NCI-H2081 (cell line): ENCODE measurements at regions not wholly inside any gene's neighbourhood (a gene's known extent, or its start where the extent isn't known, plus 50 kb on each side); places are given as distances from the start of the nearest gene placed in this dataset.

Experiments used
- DNase-seq, 2 experiments: peaks; one replicate each; lab custom pipeline; 2025; lab: John Stamatoyannopoulos, UW

DNA sequence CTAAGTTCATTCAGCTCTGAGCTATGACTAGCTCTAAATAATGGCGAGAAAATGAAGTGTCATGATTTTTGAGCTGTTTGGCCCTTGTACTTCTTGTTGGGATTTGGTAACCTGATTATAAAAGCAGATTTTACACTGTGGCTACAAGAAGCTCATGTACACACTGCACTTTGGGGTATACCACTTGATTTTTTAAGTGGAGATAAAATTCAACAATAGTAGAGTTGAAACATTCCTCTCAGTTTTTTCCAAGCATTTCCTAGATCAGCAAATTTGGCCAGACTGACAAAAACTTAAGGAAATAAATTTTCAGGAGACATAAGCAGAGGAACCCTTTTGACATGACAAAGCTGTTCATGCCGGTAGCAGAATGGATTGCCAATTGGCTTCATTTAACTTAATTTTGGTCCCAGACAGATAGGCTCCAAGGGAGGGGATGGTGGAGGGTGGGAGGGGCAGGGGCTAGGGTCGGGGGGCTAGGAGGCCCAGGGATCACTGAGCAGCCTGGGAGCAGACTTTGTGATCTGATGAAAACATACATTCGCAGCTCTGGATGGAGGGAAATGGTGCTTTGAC lies 575.9 kb downstream of the METTL15 start:
- DNase-seq, result no peak

DNA sequence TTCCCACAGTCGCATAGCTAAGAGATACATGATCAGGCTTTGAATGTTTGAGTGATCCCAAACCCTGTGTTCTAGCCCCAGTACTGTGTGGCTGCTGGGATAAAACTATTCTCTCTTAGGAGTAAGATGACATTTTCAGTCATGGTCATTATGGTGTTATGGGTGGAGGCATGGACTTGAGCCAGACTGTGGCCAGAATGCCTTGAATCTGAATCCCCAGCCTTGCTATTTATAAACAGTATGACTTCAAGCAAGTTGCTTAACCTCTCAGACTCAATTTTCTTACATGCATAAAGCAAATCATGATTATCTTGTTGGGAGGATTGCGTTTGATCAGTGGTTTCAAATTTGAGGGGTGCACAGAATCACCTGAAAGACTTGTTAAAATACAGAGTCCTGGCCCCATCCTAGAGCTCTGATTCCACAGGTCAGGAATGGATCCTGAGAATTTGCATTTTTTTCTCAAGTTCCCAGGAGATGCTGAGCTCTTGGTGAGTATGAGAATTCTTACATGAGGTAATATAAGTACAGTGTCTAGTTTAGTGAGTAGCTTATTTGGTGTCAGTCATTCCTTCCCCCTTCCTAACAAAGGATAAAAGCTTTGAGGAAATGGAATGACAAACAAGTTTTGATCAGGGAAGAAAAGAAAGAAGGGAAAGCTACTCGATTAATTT lies 571.7 kb downstream of the METTL15 start:
- DNase-seq, result no peak

DNA sequence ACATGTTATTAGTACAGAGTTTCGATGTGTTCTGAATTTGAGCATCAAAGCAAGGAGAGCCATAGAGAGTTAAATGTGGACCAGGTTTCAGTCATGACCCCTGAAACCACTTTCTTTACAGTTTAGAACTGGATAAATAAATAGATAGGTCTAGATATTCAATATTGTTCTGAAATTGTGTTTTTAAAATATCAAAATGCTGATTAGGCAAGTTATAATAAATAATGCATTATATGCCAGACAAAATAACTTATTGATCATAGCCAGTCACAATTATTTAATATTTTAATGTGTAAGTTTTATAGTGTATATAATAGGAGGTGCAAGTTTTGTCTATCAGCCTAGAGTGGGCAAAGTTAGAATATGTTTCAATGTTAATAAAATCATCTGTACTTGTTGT lies 569.5 kb downstream of the METTL15 start:
- no peak for DNase-seq

DNA sequence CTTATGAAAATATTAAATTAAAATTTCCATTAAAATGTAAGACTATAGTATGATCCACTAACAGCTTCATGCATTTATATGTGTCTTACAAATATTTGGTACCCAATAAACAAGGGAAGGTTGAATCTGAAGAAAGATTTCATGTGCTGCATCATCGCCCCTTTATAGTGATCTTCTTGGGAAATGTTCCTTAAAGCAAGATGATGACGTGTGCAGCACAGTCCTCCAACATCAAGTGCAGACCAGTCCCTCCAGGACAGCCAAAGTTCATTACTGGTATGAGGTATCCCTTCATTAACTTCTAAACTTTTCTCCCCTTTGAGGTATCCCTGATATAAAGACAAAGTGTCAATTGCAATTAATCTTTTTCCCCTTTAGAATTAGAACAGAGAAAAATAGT lies 567.0 kb downstream of the METTL15 start:
- DNase-seq, result no peak

DNA sequence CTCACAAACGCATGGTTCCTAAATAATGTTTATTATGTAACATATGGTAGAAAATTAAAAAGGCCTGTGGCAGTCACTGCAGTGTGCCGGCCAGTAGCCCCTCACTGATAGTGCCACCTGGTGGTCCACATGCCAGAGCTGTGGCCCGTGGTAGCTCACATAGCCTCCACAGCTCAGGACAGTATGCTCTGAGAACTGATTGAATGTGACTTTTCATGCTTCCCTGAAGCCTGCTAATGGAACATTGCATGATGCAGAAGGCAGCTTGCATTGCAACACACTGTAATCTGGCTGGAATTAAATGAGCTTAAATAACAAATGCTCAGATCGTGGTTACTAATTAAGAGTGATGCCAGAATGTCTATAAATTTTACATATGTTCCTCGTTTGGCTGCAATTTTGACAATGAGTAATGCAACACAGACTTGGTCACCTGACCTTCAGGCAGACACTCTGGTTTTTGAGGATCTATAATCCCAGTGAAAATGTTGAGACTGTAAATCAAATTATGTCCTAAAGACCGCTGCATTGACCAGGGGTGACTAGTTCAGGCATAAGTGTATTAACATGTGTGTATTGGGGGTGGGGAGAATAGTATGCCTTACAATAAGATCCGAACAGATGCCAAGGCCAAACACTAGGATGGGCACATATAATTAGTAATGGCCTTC lies 566.4 kb downstream of the METTL15 start:
- peak in 1 of 2 experiments; percentile 6 for DNase-seq

DNA sequence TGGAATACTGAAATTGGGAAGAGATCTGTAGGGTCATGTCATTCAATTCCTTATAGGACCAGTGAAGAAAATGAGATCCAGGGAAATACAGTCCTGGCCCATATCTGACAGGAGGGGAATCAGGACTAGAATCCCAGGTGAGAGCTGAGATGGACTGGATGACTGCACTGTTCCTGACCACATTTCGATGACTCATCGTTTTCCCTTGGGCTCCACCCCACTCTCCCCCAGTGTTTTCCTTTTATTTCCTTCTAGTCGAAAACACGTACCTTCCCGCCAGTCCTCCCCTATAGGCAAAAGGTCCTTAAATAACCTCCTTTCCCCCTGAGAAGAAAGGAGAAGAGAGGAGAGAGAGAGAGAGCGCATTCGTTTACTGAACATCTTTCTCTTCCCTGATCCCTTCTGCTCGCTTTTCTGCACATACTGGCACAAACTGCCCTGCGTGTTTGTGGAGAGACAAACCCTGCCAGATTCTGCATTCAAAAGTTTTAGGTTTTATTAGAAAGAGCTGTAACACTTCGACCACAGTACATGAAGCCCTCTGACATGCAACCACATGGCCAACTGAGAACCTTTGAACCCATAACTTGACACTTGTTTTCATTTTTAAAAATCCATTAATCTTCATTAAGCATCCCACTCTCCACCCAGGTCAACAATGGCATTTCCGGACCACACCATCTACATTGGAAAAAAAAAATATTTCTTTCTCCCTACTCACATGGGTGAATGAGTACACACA lies 565.7 kb downstream of the METTL15 start:
- DNase-seq, result no peak

DNA sequence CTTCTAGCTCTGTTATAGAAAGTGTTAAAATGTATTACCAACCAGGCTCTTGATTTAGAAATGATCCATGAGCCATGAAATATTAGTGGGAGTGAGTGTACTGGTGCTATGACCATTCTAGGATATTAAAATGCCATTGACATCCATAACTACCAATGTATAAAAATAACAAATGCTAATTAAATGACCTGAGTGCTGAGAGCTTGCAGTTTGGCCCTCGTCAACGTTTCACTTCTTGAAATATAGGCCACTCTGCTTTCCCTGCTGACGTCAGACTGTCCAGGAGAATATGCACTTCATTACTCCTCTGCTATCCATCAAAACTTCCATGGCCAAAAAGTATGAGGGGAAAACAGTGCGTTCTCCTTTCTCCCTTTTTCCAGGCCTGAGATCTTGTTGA lies 563.1 kb downstream of the METTL15 start:
- DNase-seq, result no peak

DNA sequence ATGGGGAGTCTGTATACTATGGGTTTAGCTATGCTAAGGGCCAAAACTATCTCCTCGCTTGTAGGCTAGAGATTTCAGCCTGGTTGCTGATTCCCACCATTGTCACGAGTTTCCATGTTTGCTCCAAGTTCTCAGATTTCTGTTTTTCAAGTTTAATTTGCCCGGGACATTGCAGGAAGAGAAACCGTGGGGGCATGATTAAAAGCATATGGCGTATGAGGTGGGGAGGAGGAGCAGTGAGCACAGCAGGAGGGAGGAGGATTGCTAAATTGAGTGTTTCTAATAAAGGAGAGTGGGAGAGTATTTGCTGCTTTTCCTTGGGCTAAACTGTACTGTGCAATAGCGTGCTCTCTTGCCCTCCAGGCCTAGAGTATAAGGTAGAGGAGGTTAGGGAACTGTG lies 558.4 kb downstream of the METTL15 start:
- no peak for DNase-seq

DNA sequence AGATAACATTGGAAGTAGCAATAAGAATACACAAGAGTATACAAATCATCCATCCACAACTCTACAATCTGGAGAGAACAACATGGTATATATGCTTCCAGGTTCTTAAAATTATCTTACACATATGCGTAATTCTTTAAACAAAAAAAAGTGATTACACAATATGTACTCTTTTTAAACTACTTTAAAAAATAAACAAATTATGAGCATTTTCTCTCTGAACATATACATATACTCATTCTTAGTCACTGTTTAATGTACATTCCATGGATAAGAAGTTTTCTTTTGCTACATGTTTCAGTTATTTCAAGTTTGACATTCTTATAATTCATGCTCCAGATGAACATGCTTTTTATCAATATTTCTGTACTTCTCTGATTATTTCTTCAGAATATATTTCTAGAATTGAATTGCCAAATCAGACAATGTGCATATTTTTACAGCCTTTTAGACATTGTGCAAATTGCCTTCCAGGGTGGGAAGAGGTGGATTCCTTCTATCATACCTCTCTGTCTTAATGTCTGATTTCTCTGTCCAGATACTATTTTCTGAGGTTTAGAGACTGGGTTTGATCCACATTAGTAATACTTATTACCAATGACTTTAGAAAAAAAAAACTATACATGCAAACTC lies 551.6 kb downstream of the METTL15 start:
- no peak for DNase-seq

DNA sequence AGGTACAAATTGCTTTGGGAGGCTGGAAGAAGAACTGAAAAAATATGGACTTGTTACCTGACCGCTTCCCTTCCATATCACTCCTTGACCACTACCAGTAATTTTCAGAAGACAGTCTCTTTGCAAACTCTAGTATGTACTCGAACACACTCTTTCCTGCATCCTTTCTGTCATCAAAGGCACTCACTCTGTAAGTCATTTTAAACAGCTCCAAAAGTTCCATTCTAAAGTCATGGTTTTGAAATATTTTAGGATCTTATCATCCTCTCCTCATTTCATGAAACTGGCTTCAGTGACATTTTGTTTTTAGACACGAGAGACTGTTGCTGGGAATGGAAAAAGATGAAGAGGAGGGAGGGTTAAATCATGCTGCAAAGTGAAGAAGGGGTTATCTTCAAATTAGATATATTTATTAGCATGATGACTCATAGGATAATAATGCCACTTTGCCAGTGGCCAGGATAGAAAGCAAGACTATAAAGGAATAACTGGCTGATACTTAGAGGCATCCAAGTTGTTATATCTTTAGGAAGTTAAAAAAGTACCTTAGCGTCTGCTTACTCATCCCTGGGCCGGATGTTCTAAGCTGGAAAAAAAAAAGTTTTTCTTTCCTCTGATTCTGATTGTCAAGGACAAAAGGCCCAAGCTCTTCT lies 549.3 kb downstream of the METTL15 start:
- no peak for DNase-seq

DNA sequence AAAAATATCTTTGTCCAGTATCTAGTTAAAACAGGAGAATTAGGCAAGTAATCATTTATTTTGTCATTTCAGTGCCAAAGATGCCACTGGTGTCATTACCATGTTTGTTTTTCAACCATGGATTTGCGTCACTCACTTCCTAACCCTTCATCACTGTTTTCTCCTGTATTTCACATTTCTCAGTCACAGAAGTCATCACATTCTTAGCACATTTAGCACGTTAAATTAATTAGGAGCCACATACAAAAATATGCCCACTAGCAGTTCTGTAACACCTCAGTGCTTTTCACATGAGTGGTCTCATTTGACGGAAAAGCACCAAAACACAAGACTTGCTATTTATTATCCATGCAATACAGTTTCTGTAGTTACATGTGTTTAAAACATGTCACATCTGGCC lies 546.0 kb downstream of the METTL15 start:
- DNase-seq, result no peak

DNA sequence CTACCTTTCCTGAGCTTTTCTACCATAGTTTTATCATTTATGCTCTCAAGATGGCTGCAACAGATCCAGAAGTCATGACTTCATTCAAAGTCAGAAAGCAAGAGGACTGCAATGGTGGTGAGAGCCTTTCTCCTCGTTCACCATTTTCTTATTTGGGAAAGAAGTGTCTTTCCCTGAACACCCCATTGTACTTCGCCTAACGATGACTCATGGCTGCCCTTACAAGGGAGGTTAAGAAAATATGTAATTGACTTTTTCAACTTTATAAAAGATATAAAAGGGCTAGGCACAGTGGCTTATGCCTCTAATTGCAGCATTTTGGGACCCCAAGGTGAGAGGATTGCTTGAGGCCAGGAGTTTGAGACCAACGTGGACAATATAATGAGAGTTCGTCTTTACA lies 541.7 kb downstream of the METTL15 start:
- no peak for DNase-seq

DNA sequence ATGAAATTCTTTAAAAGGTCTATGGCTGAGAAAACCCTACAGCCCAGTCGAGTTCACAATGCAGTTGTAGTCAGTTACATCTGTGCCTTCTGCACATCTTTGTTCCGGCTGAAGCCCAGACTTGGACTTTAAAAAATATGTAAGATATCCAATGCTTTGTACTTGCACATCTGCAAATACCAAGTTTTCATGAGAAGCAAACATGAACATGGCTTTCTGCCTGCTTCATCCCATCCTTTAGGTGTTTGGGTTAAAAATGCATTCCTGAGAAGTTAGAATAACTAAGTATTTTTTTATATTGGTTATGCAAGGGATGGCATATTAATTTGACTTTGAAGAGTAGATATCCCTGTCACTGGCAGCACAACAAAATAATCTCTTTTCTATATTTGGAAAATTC lies 528.4 kb downstream of the METTL15 start:
- no peak for DNase-seq

DNA sequence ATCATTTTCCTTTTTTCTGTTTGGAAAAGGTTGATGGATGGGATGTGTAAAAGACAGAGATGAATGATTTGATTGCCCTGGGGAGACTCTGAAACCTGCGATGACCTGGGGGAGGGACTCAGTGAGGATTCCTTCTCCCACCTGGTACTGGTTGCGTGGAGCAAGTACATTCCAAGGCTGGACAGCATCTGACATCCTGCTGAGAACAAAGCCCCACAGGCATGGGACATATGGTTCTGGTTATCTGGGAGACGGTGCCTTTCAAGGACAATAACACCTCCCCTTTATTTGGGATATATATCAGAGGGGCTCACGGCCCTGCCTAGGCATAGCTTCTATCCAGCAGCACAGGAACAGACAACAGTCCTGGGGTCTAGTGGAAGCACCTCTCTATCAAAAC lies 527.8 kb downstream of the METTL15 start:
- DNase-seq, result no peak

DNA sequence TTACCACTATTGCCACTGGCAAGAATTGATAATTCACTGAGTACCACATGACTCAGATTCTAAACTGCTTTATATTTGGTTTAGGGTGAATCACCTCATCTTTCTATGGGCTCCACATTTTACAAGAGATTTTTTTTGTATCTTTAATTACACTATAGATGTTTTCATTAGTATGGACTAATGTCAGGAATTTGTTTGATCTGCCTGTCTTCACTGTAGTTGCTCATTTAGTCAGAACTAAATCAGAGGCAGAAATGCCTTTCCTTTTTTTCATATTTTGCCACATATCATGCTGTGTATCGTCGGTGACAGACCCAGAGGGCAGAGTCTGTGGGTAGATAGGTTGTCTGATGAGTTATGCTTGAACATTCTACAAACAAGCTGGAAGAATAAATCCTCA lies 524.1 kb downstream of the METTL15 start:
- no peak for DNase-seq

DNA sequence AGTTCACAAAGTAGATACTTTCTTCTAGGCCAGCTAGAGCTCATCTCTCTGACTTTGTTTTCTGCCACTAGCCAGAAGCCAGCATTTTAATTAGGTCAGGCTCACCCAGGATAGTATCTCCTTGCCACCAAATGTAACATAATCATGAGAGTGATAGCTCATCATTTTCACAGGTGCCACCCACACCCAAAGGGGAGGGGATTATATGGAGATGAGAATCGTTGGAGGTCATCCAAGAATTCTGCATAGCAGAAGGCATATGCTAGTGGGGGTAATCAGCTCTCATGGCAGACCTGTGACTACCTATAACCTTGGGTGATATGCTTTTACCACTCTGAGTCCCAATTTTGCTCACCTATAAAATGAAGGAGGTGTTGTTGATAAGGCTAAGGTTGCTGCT lies 523.0 kb downstream of the METTL15 start:
- DNase-seq, result no peak

DNA sequence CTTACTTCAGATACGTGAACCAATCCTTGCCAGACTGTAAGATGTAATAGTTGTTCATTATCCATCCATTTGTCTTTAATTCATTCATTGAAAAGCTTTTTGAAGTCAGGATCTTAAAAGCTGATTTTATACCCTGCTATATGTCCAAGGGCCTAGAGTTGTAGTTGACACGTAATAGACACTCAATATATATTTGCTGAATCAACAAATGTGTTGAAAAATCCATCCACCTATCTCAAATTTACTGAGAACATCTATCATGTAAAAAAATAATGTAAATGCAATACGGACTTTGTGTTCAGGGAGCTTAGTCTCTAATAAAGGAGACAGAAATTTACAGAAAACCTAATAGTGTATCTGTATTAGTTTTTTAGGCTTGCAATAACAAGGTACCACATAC lies 521.0 kb downstream of the METTL15 start:
- DNase-seq, result no peak

DNA sequence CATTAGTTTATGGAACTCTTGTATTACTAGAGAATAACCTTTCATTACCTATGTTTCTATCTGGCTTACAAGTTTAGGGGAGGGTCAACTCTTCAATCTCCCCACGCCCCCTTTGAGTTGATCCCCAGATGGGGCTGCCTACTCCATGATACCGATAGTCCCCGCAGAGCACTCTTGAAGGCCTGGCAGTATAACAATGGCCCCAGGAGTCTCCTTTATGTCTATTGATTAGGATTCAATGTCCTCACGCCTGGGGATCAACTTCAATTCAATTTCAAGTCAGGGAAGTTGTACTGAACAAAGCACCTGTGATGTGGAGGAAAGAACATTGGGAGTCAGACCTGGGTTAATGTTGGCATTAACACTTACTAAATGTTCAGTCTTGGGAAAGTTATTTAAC lies 520.2 kb downstream of the METTL15 start:
- no peak for DNase-seq

DNA sequence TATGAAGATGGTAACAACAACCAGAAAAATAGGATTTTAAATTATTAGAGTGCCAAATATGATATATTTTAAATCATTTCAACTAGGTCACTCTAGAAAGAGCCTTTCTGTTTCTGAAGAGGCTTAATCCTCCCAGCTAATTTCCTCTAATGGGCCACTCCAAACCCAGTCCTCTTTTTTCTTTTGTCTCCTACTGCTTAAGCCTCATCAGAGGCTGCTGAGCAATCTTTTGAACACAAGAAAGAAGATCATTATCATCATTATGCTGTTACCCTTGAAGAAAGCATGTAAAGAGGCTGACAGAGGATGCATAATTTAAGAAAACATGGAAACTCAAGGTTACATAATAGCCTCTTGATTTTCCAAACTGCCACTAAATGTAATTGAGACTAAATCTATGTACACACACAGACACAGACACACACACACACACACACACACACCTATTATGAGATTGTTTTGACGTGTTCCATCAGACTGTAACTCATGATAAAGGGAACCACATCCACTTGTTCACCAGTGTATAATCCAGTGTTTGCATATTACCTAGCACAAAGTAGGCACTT lies 519.6 kb downstream of the METTL15 start:
- DNase-seq, result no peak

DNA sequence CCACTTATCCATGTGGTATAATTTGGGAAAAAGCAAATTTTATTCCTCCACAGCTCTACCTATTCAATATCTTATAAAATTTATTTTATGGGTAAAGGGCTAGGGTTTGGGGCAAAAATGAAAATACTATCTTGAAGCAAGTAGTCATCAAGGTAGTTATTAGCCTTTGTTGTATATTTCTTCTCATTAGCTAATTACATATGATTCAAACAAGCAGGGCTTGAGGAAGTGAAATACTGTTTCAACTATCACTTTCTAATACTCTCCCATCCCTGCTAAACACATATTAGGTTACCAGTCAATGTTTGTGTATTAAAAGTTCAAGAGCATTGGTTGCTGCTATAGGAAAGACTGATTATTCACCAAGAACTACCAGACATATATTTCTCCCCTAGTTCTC lies 517.3 kb downstream of the METTL15 start:
- DNase-seq, result no peak

DNA sequence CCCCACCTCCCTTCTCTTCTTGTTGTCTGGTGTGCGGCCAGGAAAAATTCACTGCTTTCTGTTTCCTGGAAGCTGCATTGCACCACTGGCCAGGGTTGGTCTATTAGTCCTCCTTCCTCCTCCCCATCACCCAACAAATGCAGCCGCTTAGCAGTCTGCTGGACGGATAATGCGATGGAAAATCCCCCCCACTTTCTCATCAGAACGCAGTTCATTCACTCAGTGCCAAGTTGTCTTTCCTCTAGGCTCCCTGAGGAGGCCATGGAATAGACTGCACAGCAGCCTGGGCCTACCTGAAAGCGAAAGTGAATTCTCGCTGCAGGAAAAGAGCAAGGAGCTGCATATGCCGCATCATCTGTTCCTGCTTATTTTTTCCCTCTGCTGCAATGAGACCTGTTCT lies 513.6 kb downstream of the METTL15 start:
- DNase-seq, result no peak
